Trophoblast cell (in vitro differentiated cells and primary cell): ENCODE measurements at regions not wholly inside any gene's neighbourhood (a gene's known extent, or its start where the extent isn't known, plus 50 kb on each side); places are given as distances from the start of the nearest gene placed in this dataset.

ENCODE experiments used
- DNase-seq, 2 donors: peaks; one replicate each; pipeline ENCODE4 v3.0.0-alpha.2; 2016
- H2AFZ ChIP-seq: 2 replicates; pipeline ENCODE4 v1.6.1; 2013; ENCODE audit warnings: low read length, moderate library complexity, mild to moderate bottlenecking; ENCODE audit not compliant: insufficient read depth, poor library complexity
- H2AK5ac ChIP-seq: 2 replicates; pipeline ENCODE4 v1.6.1; 2013; ENCODE audit warnings: mild to moderate bottlenecking, low read length
- H2BK120ac ChIP-seq: 2 replicates; pipeline ENCODE4 v1.6.1; 2013; ENCODE audit warnings: low read length, mild to moderate bottlenecking, moderate library complexity; ENCODE audit not compliant: insufficient read depth, poor library complexity
- H2BK12ac ChIP-seq: 2 replicates; pipeline ENCODE4 v1.6.1; 2013; ENCODE audit warnings: mild to moderate bottlenecking, low read length, moderate library complexity
- H2BK5ac ChIP-seq: 2 replicates; pipeline ENCODE4 v1.6.1; 2013; ENCODE audit warnings: low read length, low read depth, moderate library complexity, mild to moderate bottlenecking; ENCODE audit not compliant: poor library complexity
- H3K14ac ChIP-seq: 2 replicates; pipeline ENCODE4 v1.6.1; 2013; ENCODE audit warnings: mild to moderate bottlenecking, low read length
- H3K18ac ChIP-seq: 2 replicates; pipeline ENCODE4 v1.6.1; 2013; ENCODE audit warnings: mild to moderate bottlenecking, low read length
- H3K23ac ChIP-seq: 2 replicates; pipeline ENCODE4 v1.6.1; 2013; ENCODE audit warnings: low read length
- H3K27ac ChIP-seq: 2 replicates; pipeline ENCODE4 v1.5.1; 2013; ENCODE audit warnings: low read depth, mild to moderate bottlenecking, inconsistent platforms, low read length, moderate library complexity
- H3K27me3 ChIP-seq: 2 replicates; pipeline ENCODE4 v1.6.1; 2013; ENCODE audit warnings: inconsistent platforms, mild to moderate bottlenecking, low read length, moderate library complexity; ENCODE audit not compliant: insufficient read depth
- H3K36me3 ChIP-seq, 2 experiments: 1 replicate in 1 of 2; 2 replicates in 1 of 2; pipeline ENCODE4 v1.6.1; 2013; ENCODE audit warnings: low read length in 2 of 2, mild to moderate bottlenecking in 2 of 2, moderate library complexity in 1 of 2; ENCODE audit not compliant: insufficient read depth in 2 of 2, control insufficient read depth in 1 of 2
- H3K4ac ChIP-seq: 2 replicates; pipeline ENCODE4 v1.6.1; 2013; ENCODE audit warnings: low read depth, mild to moderate bottlenecking, low read length, moderate library complexity
- H3K4me1 ChIP-seq, 2 experiments: 1 replicate in 1 of 2; 2 replicates in 1 of 2; pipeline ENCODE4 v1.6.1; 2013; ENCODE audit warnings: low read length in 2 of 2, mild to moderate bottlenecking in 2 of 2, moderate library complexity in 1 of 2; ENCODE audit not compliant: insufficient read depth in 2 of 2, control insufficient read depth in 1 of 2
- H3K4me2 ChIP-seq: 2 replicates; pipeline ENCODE4 v1.6.1; 2013; ENCODE audit warnings: inconsistent platforms, mild to moderate bottlenecking, low read length, moderate library complexity
- H3K4me3 ChIP-seq: 2 replicates; pipeline ENCODE4 v1.5.1; 2013; ENCODE audit warnings: mild to moderate bottlenecking, low read depth, low read length, inconsistent platforms
- H3K79me1 ChIP-seq: one replicate; pipeline ENCODE4 v1.6.1; 2013; ENCODE audit warnings: low read length
- H3K79me2 ChIP-seq: 2 replicates; pipeline ENCODE4 v1.6.1; 2013; ENCODE audit warnings: low read length, mild to moderate bottlenecking; ENCODE audit not compliant: control insufficient read depth, insufficient read depth, poor library complexity
- H3K9ac ChIP-seq: 2 replicates; pipeline ENCODE4 v1.6.1; 2013; ENCODE audit warnings: mild to moderate bottlenecking, low read length
- H3K9me3 ChIP-seq: 2 replicates; pipeline ENCODE4 v1.6.1; 2013; ENCODE audit warnings: low read depth, mild to moderate bottlenecking, control low read depth, inconsistent platforms, low read length; ENCODE audit not compliant: insufficient read depth
- H4K12ac ChIP-seq: 2 replicates; pipeline ENCODE4 v1.6.1; 2013; ENCODE audit warnings: low read depth, mild to moderate bottlenecking, low read length, moderate library complexity
- H4K8ac ChIP-seq: 2 replicates; pipeline ENCODE4 v1.6.1; 2013; ENCODE audit warnings: low read depth, mild to moderate bottlenecking, low read length, moderate library complexity
- H4K91ac ChIP-seq: one replicate; pipeline ENCODE4 v1.6.1; 2013; ENCODE audit warnings: low read depth, mild to moderate bottlenecking, low read length, moderate library complexity
- WGBS: extraction: QIAGEN DNeasy Blood & Tissue Kit; methylation state at CpG from one replicate; pipeline ENCODE4 v1.1.7; 2013; ENCODE audit warnings: missing lambda C conversion rate; ENCODE audit not compliant: insufficient read length, insufficient coverage; ENCODE audit errors: extremely low coverage; 5-methylcytosine and 5-hydroxymethylcytosine counted together

GRCh38 chr18:38067086-38067485 is 501.5 kb upstream of the CELF4 start:
- no CpG with 5 or more reads among the region's 1 CpG for WGBS

GRCh38 chr18:38052879-38053590 is 487.4 kb upstream of the CELF4 start:
- Histone ChIP-seq H2AK5ac (no peak overlapping the region), H3K4me2 (no peak overlapping the region), H2BK120ac (no peak overlapping the region), H2BK12ac (no peak overlapping the region), H3K23ac (no peak overlapping the region), H3K9me3 (no peaks in the 10 kb centered on the region), H3K9ac (no peak overlapping the region), H4K8ac (no peak overlapping the region), H3K14ac (no peak overlapping the region), H3K79me1 (no peaks in the 10 kb centered on the region), H3K4me3 (no peak overlapping the region), H3K27me3 (no peaks in the 10 kb centered on the region), H3K36me3 (no peaks in the 10 kb centered on the region), H3K79me2 (no peaks in the 10 kb centered on the region), H3K4ac (no peak overlapping the region), H4K12ac (no peak overlapping the region), H4K91ac (no peak overlapping the region), H3K27ac (no peak overlapping the region), H2AFZ (no peak overlapping the region), H3K18ac (no peak overlapping the region), H2BK5ac (no peak overlapping the region), H3K4me1 (no peaks in the 10 kb centered on the region)
- DNase-seq, result no peak
- WGBS, result no CpG with 5 or more reads among the region's 3 CpGs

More at GRCh38 chr18:38067086-38067485, 501.5 kb upstream of the CELF4 start:
- Histone ChIP-seq H2BK120ac (no peak overlapping the region), H3K9me3 (no peaks in the 10 kb centered on the region), H3K18ac (no peak overlapping the region), H3K27ac (no peak overlapping the region), H3K27me3 (no peaks in the 10 kb centered on the region), H3K14ac (no peak overlapping the region), H2AK5ac (no peak overlapping the region), H3K79me1 (no peaks in the 10 kb centered on the region), H4K91ac (no peak overlapping the region), H3K4ac (no peak overlapping the region), H4K12ac (no peak overlapping the region), H2BK5ac (no peak overlapping the region), H4K8ac (no peak overlapping the region), H3K4me1 (no peaks in the 10 kb centered on the region), H3K4me3 (no peak overlapping the region), H3K23ac (no peak overlapping the region), H2AFZ (no peak overlapping the region), H3K79me2 (no peaks in the 10 kb centered on the region), H3K4me2 (no peak overlapping the region), H2BK12ac (no peak overlapping the region), H3K9ac (no peak overlapping the region), H3K36me3 (no peaks in the 10 kb centered on the region)
- no peak for DNase-seq

- no peak overlapping the region for H3K18ac ChIP-seq
- no peaks in the 10 kb centered on the region for H3K9me3 ChIP-seq
- no CpG with 5 or more reads among the region's 3 CpGs for WGBS
- no peaks in the 10 kb centered on the region for H3K79me2 ChIP-seq
- no peak overlapping the region for H2BK5ac ChIP-seq
- H3K4me3 ChIP-seq, result no peak overlapping the region
- H2BK120ac ChIP-seq, result no peak overlapping the region
- no peak overlapping the region for H3K23ac ChIP-seq
- H3K14ac ChIP-seq, result no peak overlapping the region
- H2AK5ac ChIP-seq, result no peak overlapping the region
- no peak overlapping the region for H3K4me2 ChIP-seq
- H3K79me1 ChIP-seq, result no peaks in the 10 kb centered on the region
- no peaks in the 10 kb centered on the region for H3K36me3 ChIP-seq
- DNase-seq, result no peak
- H4K8ac ChIP-seq, result no peak overlapping the region
- H2BK12ac ChIP-seq, result no peak overlapping the region
- H3K4me1 ChIP-seq, result no peaks in the 10 kb centered on the region
- no peak overlapping the region for H2AFZ ChIP-seq
- no peaks in the 10 kb centered on the region for H3K27me3 ChIP-seq
- H4K12ac ChIP-seq, result no peak overlapping the region
- no peak overlapping the region for H4K91ac ChIP-seq
- no peak overlapping the region for H3K9ac ChIP-seq
- H3K27ac ChIP-seq, result no peak overlapping the region
- H3K4ac ChIP-seq, result no peak overlapping the region
Observed at GRCh38 chr18:38047820-38048219, 482.2 kb upstream of the CELF4 start.

GRCh38 chr18:38046651-38047050 is 481.1 kb upstream of the CELF4 start:
- Histone ChIP-seq H3K79me1 (no peaks in the 10 kb centered on the region), H3K4me2 (no peak overlapping the region), H3K9me3 (no peaks in the 10 kb centered on the region), H4K91ac (no peak overlapping the region), H3K36me3 (no peaks in the 10 kb centered on the region), H4K12ac (no peak overlapping the region), H3K27me3 (no peaks in the 10 kb centered on the region), H3K4me1 (no peaks in the 10 kb centered on the region), H3K14ac (no peak overlapping the region), H3K4ac (no peak overlapping the region), H2AFZ (no peak overlapping the region), H4K8ac (no peak overlapping the region), H3K9ac (no peak overlapping the region), H2BK5ac (no peak overlapping the region), H3K4me3 (no peak overlapping the region), H2BK12ac (no peak overlapping the region), H3K18ac (no peak overlapping the region), H2AK5ac (no peak overlapping the region), H2BK120ac (no peak overlapping the region), H3K79me2 (no peaks in the 10 kb centered on the region), H3K23ac (no peak overlapping the region), H3K27ac (no peak overlapping the region)
- DNase-seq, result no peak
- WGBS, result no CpG with 5 or more reads among the region's 3 CpGs
